ACC112 (cell line): ENCODE measurements at regions not wholly inside any gene's neighbourhood (a gene's known extent, or its start where the extent isn't known, plus 50 kb on each side); places are given as distances from the start of the nearest gene placed in this dataset.

ENCODE experiments used
- H2AFZ ChIP-seq: fragments of 200-600 bp; sonication (generic); one replicate; pipeline ENCODE4 v1.6.0; 2017; ENCODE audit warnings: antibody characterized with exemption, low read length; ENCODE audit not compliant: unreplicated experiment
- H3K27ac ChIP-seq: fragments of 200-600 bp; sonication (generic); 2 replicates; pipeline ENCODE4 v1.5.1; 2014; ENCODE audit warnings: low read depth, mild to moderate bottlenecking, antibody characterized with exemption, low read length, moderate library complexity
- H3K27me3 ChIP-seq: fragments of 200-600 bp; sonication (generic); 2 replicates; pipeline ENCODE4 v1.6.1; 2014; ENCODE audit warnings: mild to moderate bottlenecking, antibody characterized with exemption, low read length, moderate library complexity, mixed read lengths; ENCODE audit not compliant: insufficient read depth
- H3K36me3 ChIP-seq: fragments of 200-600 bp; sonication (generic); 2 replicates; pipeline ENCODE4 v1.6.1; 2016; ENCODE audit warnings: mild to moderate bottlenecking, antibody characterized with exemption, low read length, moderate library complexity, mixed read lengths; ENCODE audit not compliant: insufficient read depth
- H3K4me1 ChIP-seq: fragments of 200-600 bp; sonication (generic); one replicate; pipeline ENCODE4 v1.6.1; 2016; ENCODE audit warnings: low read length, mixed read lengths; ENCODE audit not compliant: insufficient read depth, unreplicated experiment, control insufficient read depth
- H3K4me3 ChIP-seq: fragments of 200-600 bp; sonication (generic); 2 replicates; pipeline ENCODE4 v1.5.1; 2014; ENCODE audit warnings: mild to moderate bottlenecking, low read depth, low read length
- H3K79me2 ChIP-seq: fragments of 200-600 bp; sonication (generic); one replicate; pipeline ENCODE4 v1.6.0; 2016; ENCODE audit warnings: low read length; ENCODE audit not compliant: control insufficient read depth, unreplicated experiment, insufficient read depth

GRCh38 chr14:97527993-97528392 is 730.8 kb downstream of the VRK1 start:
- H3K36me3 ChIP-seq: no peaks in the 10 kb centered on the region
- no peak overlapping the region for H2AFZ ChIP-seq
- no peak overlapping the region for H3K27ac ChIP-seq
- no peak overlapping the region for H3K4me3 ChIP-seq
- H3K79me2 ChIP-seq: no peaks in the 10 kb centered on the region
- H3K27me3 ChIP-seq: no peaks in the 10 kb centered on the region
- H3K4me1 ChIP-seq: no peaks in the 10 kb centered on the region

- no peaks in the 10 kb centered on the region for H3K36me3 ChIP-seq
- no peak overlapping the region for H3K27ac ChIP-seq
- no peaks in the 10 kb centered on the region for H3K79me2 ChIP-seq
- H3K4me3 ChIP-seq: no peak overlapping the region
- no peak overlapping the region for H2AFZ ChIP-seq
- H3K27me3 ChIP-seq: no peaks in the 10 kb centered on the region
- H3K4me1 ChIP-seq: no peaks in the 10 kb centered on the region
These were observed 734.9 kb downstream of the VRK1 start for GRCh38 chr14:97532052-97532451.

- Histone ChIP-seq H3K27ac (no peak overlapping the region), H3K36me3 (no peaks in the 10 kb centered on the region), H2AFZ (no peak overlapping the region), H3K27me3 (no peaks in the 10 kb centered on the region), H3K4me1 (no peaks in the 10 kb centered on the region), H3K4me3 (no peak overlapping the region), H3K79me2 (no peaks in the 10 kb centered on the region)
These were observed 739.2 kb downstream of the VRK1 start for GRCh38 chr14:97536421-97536820.

- H3K27me3 ChIP-seq: no peaks in the 10 kb centered on the region
- no peak overlapping the region for H3K4me3 ChIP-seq
- no peak overlapping the region for H3K27ac ChIP-seq
- H2AFZ ChIP-seq: no peak overlapping the region
- H3K4me1 ChIP-seq: no peaks in the 10 kb centered on the region
- no peaks in the 10 kb centered on the region for H3K36me3 ChIP-seq
- no peaks in the 10 kb centered on the region for H3K79me2 ChIP-seq
These were observed 741.7 kb downstream of the VRK1 start for GRCh38 chr14:97538749-97539410.

GRCh38 chr14:97539411-97539795 is 742.2 kb downstream of the VRK1 start:
- no peaks in the 10 kb centered on the region for H3K4me1 ChIP-seq
- H3K27me3 ChIP-seq: no peaks in the 10 kb centered on the region
- no peaks in the 10 kb centered on the region for H3K79me2 ChIP-seq
- H3K27ac ChIP-seq: no peak overlapping the region
- no peak overlapping the region for H3K4me3 ChIP-seq
- no peaks in the 10 kb centered on the region for H3K36me3 ChIP-seq
- H2AFZ ChIP-seq: no peak overlapping the region

- H3K27ac ChIP-seq: no peak overlapping the region
- no peak overlapping the region for H2AFZ ChIP-seq
- H3K27me3 ChIP-seq: no peaks in the 10 kb centered on the region
- H3K36me3 ChIP-seq: no peaks in the 10 kb centered on the region
- H3K4me1 ChIP-seq: no peaks in the 10 kb centered on the region
- no peaks in the 10 kb centered on the region for H3K79me2 ChIP-seq
- no peak overlapping the region for H3K4me3 ChIP-seq
These were observed 742.7 kb downstream of the VRK1 start for GRCh38 chr14:97539884-97540283.

- Histone ChIP-seq H3K79me2 (no peaks in the 10 kb centered on the region), H2AFZ (no peak overlapping the region), H3K36me3 (no peaks in the 10 kb centered on the region), H3K27me3 (no peaks in the 10 kb centered on the region), H3K4me3 (no peak overlapping the region), H3K27ac (no peak overlapping the region), H3K4me1 (no peaks in the 10 kb centered on the region)
These were observed 746.0 kb downstream of the VRK1 start for GRCh38 chr14:97543221-97543620.

- Histone ChIP-seq H3K4me1 (no peaks in the 10 kb centered on the region), H2AFZ (no peak overlapping the region), H3K27me3 (no peaks in the 10 kb centered on the region), H3K79me2 (no peaks in the 10 kb centered on the region), H3K27ac (no peak overlapping the region), H3K36me3 (no peaks in the 10 kb centered on the region), H3K4me3 (no peak overlapping the region)
These were observed 746.6 kb downstream of the VRK1 start for GRCh38 chr14:97543816-97544215.

GRCh38 chr14:97544571-97544970 is 747.4 kb downstream of the VRK1 start:
- no peak overlapping the region for H3K27ac ChIP-seq
- H3K36me3 ChIP-seq: no peaks in the 10 kb centered on the region

GRCh38 chr14:97546491-97547230 is 749.5 kb downstream of the VRK1 start:
- H3K36me3 ChIP-seq: no peaks in the 10 kb centered on the region
- H3K4me3 ChIP-seq: no peak overlapping the region
- no peaks in the 10 kb centered on the region for H3K79me2 ChIP-seq
- H3K27me3 ChIP-seq: no peaks in the 10 kb centered on the region
- no peak overlapping the region for H2AFZ ChIP-seq
- no peaks in the 10 kb centered on the region for H3K4me1 ChIP-seq
- H3K27ac ChIP-seq: no peak overlapping the region

More at GRCh38 chr14:97544571-97544970, 747.4 kb downstream of the VRK1 start:
- Histone ChIP-seq H2AFZ (no peak overlapping the region), H3K4me1 (no peaks in the 10 kb centered on the region), H3K79me2 (no peaks in the 10 kb centered on the region), H3K27me3 (no peaks in the 10 kb centered on the region), H3K4me3 (no peak overlapping the region)

- no peak overlapping the region for H2AFZ ChIP-seq
- no peaks in the 10 kb centered on the region for H3K4me1 ChIP-seq
- no peaks in the 10 kb centered on the region for H3K79me2 ChIP-seq
- no peak overlapping the region for H3K4me3 ChIP-seq
- H3K36me3 ChIP-seq: no peaks in the 10 kb centered on the region
- no peaks in the 10 kb centered on the region for H3K27me3 ChIP-seq
- no peak overlapping the region for H3K27ac ChIP-seq
These were observed 753.3 kb downstream of the VRK1 start for GRCh38 chr14:97550463-97550862.
